Parathyroid adenoma (tissue), 2 donors: ENCODE measurements at regions not wholly inside any gene's neighbourhood (a gene's known extent, or its start where the extent isn't known, plus 50 kb on each side); places are given as distances from the start of the nearest gene placed in this dataset.

ENCODE experiments used
- H2AFZ ChIP-seq: fragments of 300-600 bp; sonication (generic); one replicate; pipeline ENCODE4 v1.7.0; 2017; ENCODE audit warnings: antibody characterized with exemption, mild to moderate bottlenecking
- H3K27ac ChIP-seq: fragments of 300-600 bp; sonication (generic); one replicate; pipeline ENCODE4 v1.7.0; 2017
- H3K27me3 ChIP-seq: fragments of 300-600 bp; sonication (generic); one replicate; pipeline ENCODE4 v1.7.0; 2017; ENCODE audit warnings: low read length; ENCODE audit not compliant: control insufficient read depth, insufficient read depth
- H3K36me3 ChIP-seq: fragments of 300-600 bp; sonication (generic); one replicate; pipeline ENCODE4 v1.7.0; 2017; ENCODE audit warnings: low read length; ENCODE audit not compliant: control insufficient read depth, insufficient read depth
- H3K4me1 ChIP-seq: fragments of 300-600 bp; sonication (generic); one replicate; pipeline ENCODE4 v1.7.0; 2017; ENCODE audit warnings: control low read depth
- H3K4me2 ChIP-seq: fragments of 300-600 bp; sonication (generic); one replicate; pipeline ENCODE4 v1.7.0; 2017; ENCODE audit warnings: low read length
- H3K4me3 ChIP-seq: fragments of 300-600 bp; sonication (generic); one replicate; pipeline ENCODE4 v1.7.0; 2017; ENCODE audit warnings: low read depth, low read length
- H3K79me2 ChIP-seq: fragments of 300-600 bp; sonication (generic); one replicate; pipeline ENCODE4 v1.7.0; 2017; ENCODE audit warnings: control low read depth
- H3K9ac ChIP-seq: fragments of 300-600 bp; sonication (generic); one replicate; pipeline ENCODE4 v1.7.0; 2017; ENCODE audit warnings: mild to moderate bottlenecking
- H3K9me3 ChIP-seq: fragments of 300-600 bp; sonication (generic); one replicate; pipeline ENCODE4 v1.7.0; 2017; ENCODE audit warnings: low read length; ENCODE audit not compliant: control insufficient read depth
- TF ChIP-seq, protein P1 (sequence below): fragments of 300-600 bp; sonication (generic); IDR thresholded peaks from one replicate; pipeline ENCODE4 v1.7.0; 2017; ENCODE audit warnings: antibody characterized with exemption, mild to moderate bottlenecking
- donor health status: primary hyperparathyroidism.

DNA sequence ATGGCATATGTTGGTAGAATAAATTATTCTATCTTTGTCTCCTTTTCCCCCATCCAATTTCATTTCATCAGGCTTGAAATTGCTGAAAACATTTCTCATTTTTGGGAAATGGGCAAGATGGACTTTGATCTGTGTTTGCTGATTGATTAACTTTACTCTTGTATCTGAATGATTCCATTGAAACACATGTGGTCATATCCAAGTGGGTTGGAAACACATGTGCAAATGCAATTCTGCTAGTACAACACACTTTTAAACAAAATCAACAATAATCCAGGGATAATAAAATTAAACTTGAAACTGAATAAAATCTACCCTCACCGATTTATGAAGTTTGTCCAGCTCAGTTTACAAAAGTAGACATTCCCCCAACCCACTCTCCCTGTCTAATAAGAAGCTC is 96.9 kb downstream of the EPDR1 start:
- TF ChIP-seq, protein P1, sequence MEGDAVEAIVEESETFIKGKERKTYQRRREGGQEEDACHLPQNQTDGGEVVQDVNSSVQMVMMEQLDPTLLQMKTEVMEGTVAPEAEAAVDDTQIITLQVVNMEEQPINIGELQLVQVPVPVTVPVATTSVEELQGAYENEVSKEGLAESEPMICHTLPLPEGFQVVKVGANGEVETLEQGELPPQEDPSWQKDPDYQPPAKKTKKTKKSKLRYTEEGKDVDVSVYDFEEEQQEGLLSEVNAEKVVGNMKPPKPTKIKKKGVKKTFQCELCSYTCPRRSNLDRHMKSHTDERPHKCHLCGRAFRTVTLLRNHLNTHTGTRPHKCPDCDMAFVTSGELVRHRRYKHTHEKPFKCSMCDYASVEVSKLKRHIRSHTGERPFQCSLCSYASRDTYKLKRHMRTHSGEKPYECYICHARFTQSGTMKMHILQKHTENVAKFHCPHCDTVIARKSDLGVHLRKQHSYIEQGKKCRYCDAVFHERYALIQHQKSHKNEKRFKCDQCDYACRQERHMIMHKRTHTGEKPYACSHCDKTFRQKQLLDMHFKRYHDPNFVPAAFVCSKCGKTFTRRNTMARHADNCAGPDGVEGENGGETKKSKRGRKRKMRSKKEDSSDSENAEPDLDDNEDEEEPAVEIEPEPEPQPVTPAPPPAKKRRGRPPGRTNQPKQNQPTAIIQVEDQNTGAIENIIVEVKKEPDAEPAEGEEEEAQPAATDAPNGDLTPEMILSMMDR = no peak
- H3K36me3 ChIP-seq = no peaks in the 10 kb centered on the region
- no peak overlapping the region for H2AFZ ChIP-seq
- H3K4me2 ChIP-seq = no peak overlapping the region
- H3K9ac ChIP-seq = no peak overlapping the region
- no peak overlapping the region for H3K27ac ChIP-seq
- H3K4me1 ChIP-seq = no peaks in the 10 kb centered on the region
- no peaks in the 10 kb centered on the region for H3K9me3 ChIP-seq
- H3K79me2 ChIP-seq = no peaks in the 10 kb centered on the region
- H3K4me3 ChIP-seq = no peak overlapping the region
- no peaks in the 10 kb centered on the region for H3K27me3 ChIP-seq

DNA sequence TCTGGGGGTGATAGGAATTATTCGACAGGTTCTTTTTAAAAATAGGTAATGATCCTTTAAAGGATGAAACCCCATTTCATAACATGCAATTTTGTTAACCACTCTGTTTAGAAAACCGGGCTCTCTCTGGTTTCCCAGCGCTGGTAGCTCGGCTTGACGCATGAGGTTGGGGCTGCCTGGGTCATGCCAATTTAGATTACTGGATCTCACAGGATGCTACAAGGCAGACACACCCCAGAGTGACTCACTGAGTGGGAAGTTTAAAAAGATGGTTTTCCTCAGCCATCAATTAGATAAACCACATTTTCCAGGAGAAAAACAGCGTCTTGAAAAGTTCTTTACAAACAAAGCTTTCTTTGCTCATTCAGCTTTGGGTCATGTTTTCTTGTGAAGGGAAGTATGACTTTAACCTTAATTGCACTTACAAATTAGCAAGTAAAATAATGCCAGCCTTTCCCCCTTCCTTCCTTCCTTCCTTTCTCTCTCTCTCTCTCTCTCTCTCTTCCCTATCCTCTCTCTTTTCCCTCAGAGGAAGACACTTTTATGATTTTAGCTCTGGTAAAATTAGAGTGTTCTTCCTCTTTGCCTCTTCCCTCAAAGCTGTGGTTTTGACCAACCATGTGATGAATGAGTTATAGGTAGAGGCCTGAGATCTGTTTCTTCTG is 99.8 kb downstream of the EPDR1 start:
- H3K4me2 ChIP-seq = no peak overlapping the region
- H2AFZ ChIP-seq = no peak overlapping the region
- H3K27ac ChIP-seq = no peak overlapping the region

DNA sequence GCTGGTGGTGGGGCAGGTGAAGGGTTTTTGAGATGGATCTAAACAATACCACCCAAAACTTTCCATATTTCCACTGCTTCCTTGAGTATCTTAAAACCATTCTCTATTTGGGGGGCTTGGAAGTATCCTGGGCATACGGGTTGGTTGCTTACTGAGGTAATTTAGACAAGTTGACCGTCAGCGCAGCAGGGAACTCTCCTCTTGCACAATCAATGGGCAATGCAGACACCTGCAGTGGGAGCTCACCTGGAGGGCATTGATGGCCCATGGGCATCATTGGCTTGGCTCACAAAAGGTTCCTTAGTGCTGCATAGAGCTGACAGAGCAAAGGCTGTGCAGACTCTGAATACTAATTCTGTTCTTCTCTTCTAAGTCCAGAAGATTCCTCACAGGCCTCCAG is 101.5 kb downstream of the EPDR1 start:
- Histone ChIP-seq H2AFZ (no peak overlapping the region), H3K4me2 (no peak overlapping the region), H3K9me3 (no peaks in the 10 kb centered on the region), H3K9ac (no peak overlapping the region), H3K79me2 (no peaks in the 10 kb centered on the region), H3K36me3 (no peaks in the 10 kb centered on the region), H3K27ac (no peak overlapping the region), H3K27me3 (no peaks in the 10 kb centered on the region), H3K4me3 (no peak overlapping the region), H3K4me1 (no peaks in the 10 kb centered on the region)
- TF ChIP-seq, protein P1 = no peak

More for the DNA sequence above, 99.8 kb downstream of the EPDR1 start:
- no peaks in the 10 kb centered on the region for H3K9me3 ChIP-seq
- no peaks in the 10 kb centered on the region for H3K27me3 ChIP-seq
- no peak overlapping the region for H3K4me3 ChIP-seq
- no peaks in the 10 kb centered on the region for H3K36me3 ChIP-seq
- no peak overlapping the region for H3K9ac ChIP-seq
- TF ChIP-seq, protein P1 = no peak
- H3K4me1 ChIP-seq = no peaks in the 10 kb centered on the region
- no peaks in the 10 kb centered on the region for H3K79me2 ChIP-seq

DNA sequence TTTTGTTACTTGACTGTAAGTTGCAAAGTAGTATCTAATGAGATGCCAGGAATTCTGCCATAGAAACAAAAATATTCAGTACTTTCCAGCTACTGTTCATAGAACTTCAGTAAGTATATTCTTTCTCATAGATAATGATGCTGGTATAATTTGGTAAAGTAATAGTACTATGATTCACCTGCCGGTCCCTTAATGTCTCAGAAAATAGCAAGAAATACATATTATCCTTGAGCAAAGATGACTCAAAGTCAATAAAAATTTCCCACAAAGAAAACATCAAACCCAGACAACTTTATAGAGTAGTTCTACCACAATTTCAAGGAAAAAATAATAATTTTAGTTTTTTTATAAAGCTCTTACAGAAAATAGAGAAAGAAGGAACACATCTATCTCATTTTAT is 105.4 kb downstream of the EPDR1 start:
- Histone ChIP-seq H3K9me3 (no peaks in the 10 kb centered on the region), H3K4me1 (no peaks in the 10 kb centered on the region), H3K4me2 (no peak overlapping the region), H3K79me2 (no peaks in the 10 kb centered on the region), H3K4me3 (no peak overlapping the region), H3K27me3 (no peaks in the 10 kb centered on the region), H3K9ac (no peak overlapping the region), H3K27ac (no peak overlapping the region), H2AFZ (no peak overlapping the region), H3K36me3 (no peaks in the 10 kb centered on the region)
- TF ChIP-seq, protein P1 = no peak

DNA sequence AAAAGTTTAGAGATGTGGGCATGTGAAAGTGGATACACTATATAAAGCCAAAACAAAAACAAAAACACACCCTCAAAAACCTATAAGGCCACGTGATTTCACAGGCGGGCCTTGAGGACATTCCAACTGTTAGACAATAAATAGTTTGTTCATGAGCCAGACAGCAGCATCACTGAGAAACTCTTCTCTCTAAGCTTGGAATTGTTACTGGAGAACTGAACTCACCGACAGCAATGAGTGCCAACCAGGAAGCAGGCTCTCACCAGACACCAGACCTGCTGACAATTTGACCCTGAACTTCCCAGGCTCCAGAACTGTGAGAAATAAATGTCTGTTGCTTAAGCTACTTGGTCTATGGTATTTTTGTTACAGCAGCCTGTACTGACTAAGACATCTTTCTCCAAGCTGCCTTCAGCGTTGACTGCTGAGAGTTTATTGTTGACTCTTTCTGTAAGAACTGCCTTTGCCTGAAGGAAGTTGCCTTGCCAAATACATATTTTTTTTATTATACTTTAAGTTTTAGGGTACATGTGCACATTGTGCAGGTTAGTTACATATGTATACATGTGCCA is 107.5 kb downstream of the EPDR1 start:
- TF ChIP-seq, protein P1 = no peak
- Histone ChIP-seq H3K36me3 (no peaks in the 10 kb centered on the region), H3K4me1 (no peaks in the 10 kb centered on the region), H3K79me2 (no peaks in the 10 kb centered on the region), H3K4me3 (no peak overlapping the region), H3K27ac (no peak overlapping the region), H3K9me3 (no peaks in the 10 kb centered on the region), H3K4me2 (no peak overlapping the region), H2AFZ (no peak overlapping the region), H3K9ac (no peak overlapping the region), H3K27me3 (no peaks in the 10 kb centered on the region)
